Lung (tissue), 11 donors: ENCODE measurements at regions not wholly inside any gene's neighbourhood (a gene's known extent, or its start where the extent isn't known, plus 50 kb on each side); places are given as distances from the start of the nearest gene placed in this dataset.

Source experiments
- ATAC-seq: fragments of 200-7000 bp; cut with Tn5 transposase; one replicate; pipeline ENCODE4 v1.9.1; 2020; ENCODE audit warnings: moderate number of reproducible peaks; ENCODE audit not compliant: insufficient read depth, low FRiP score
- DNase-seq, 3 donors: peaks; one replicate each; pipeline ENCODE4 v3.0.0-alpha.2; 2013 to 2017
- H3K27ac ChIP-seq, 2 donors: one replicate each; pipeline ENCODE4 v1.5.1; 2013; ENCODE audit warnings: mild to moderate bottlenecking in 2 of 2, moderate library complexity in 2 of 2, control low read depth in 1 of 2, inconsistent platforms in 1 of 2, low read depth in 1 of 2, low read length in 1 of 2
- H3K27me3 ChIP-seq, 3 donors: one replicate each; pipeline ENCODE4 v1.5.1; 2013; ENCODE audit warnings: low read length in 2 of 3; ENCODE audit not compliant: control insufficient read depth in 3 of 3, insufficient read depth in 3 of 3
- H3K36me3 ChIP-seq, 4 donors: one replicate each; pipeline ENCODE4 v1.5.1; 2013; ENCODE audit warnings: low read length in 4 of 4, mild to moderate bottlenecking in 1 of 4, moderate library complexity in 1 of 4; ENCODE audit not compliant: control insufficient read depth in 4 of 4, insufficient read depth in 4 of 4
- H3K4me1 ChIP-seq, 5 donors: one replicate each; pipeline ENCODE4 v1.5.1; 2013; ENCODE audit warnings: low read length in 5 of 5, mild to moderate bottlenecking in 2 of 5, moderate library complexity in 1 of 5; ENCODE audit not compliant: control insufficient read depth in 5 of 5, insufficient read depth in 5 of 5
- H3K4me3 ChIP-seq: one replicate; pipeline ENCODE4 v1.5.1; 2013; ENCODE audit warnings: mild to moderate bottlenecking, control low read depth, moderate library complexity
- H3K9ac ChIP-seq, 2 donors: one replicate each; pipeline ENCODE4 v1.5.1; 2013; ENCODE audit warnings: low read length in 2 of 2, control low read depth in 1 of 2; ENCODE audit not compliant: insufficient read depth in 1 of 2
- H3K9me3 ChIP-seq, 4 donors: one replicate each; pipeline ENCODE4 v1.5.1; 2013; ENCODE audit warnings: low read length in 3 of 4, mild to moderate bottlenecking in 1 of 4, moderate library complexity in 1 of 4; ENCODE audit not compliant: control insufficient read depth in 4 of 4, insufficient read depth in 3 of 4
- CTCF ChIP-seq: IDR thresholded peaks from 2 replicates; pipeline ENCODE4 v1.5.1; 2012; ENCODE audit warnings: mild to moderate bottlenecking; ENCODE audit errors: control extremely low read depth, extremely low read depth
- WGBS, 2 donors: extraction: QIAGEN DNeasy Blood & Tissue Kit; methylation state at CpG; one replicate each; pipeline ENCODE4 v1.1.7; 2013; 5-methylcytosine and 5-hydroxymethylcytosine counted together
- donor health status: control.
- donor health status: control.
- donor health status: Bipolar disorder and iron deficiency.
- donor health status: healthy.
- donor health status: DM: yes; HTN: yes; CAD: no.

- ATAC-seq (no peak), DNase-seq (no peak)
- TF ChIP-seq CTCF, result no peak
- Histone ChIP-seq H3K27me3 (no peaks in the 10 kb centered on the region), H3K9ac (no peak overlapping the region), H3K4me1 (no peaks in the 10 kb centered on the region), H3K36me3 (no peaks in the 10 kb centered on the region), H3K9me3 (peaks cover 0 to 5% (median 1%) of the 10 kb centered on the region in 4 donors), H3K4me3 (no peak overlapping the region), H3K27ac (no peak overlapping the region)
- WGBS, 2 donors, result 99 to 100% methylated on average over 2 of the region's 2 CpGs
Observed at GRCh38 chr18:56414357-56414756, 224.0 kb downstream of the TXNL1 start.

- no peaks in the 10 kb centered on the region for H3K4me1 ChIP-seq
- H3K27ac ChIP-seq, result no peak overlapping the region
- ATAC-seq (no peak), DNase-seq (no peak)
- H3K4me3 ChIP-seq, result no peak overlapping the region
- H3K9ac ChIP-seq, result no peak overlapping the region
- no peak for TF ChIP-seq CTCF
- no peaks in the 10 kb centered on the region for H3K27me3 ChIP-seq
- H3K36me3 ChIP-seq, result no peaks in the 10 kb centered on the region
- WGBS, 2 donors, result 84 to 90% methylated on average over 3 of the region's 3 CpGs
- H3K9me3 ChIP-seq, result peaks cover 0 to 5% (median 1%) of the 10 kb centered on the region in 4 donors
Observed at GRCh38 chr18:56413862-56414261, 224.5 kb downstream of the TXNL1 start.

GRCh38 chr18:56412951-56413350 is 225.4 kb downstream of the TXNL1 start:
- DNase-seq (no peak), ATAC-seq (no peak)
- no peaks in the 10 kb centered on the region for H3K27me3 ChIP-seq
- H3K27ac ChIP-seq, result no peak overlapping the region
- WGBS, 2 donors, result 91 to 95% methylated on average over 1 of the region's 1 CpG
- no peaks in the 10 kb centered on the region for H3K4me1 ChIP-seq
- no peak for TF ChIP-seq CTCF
- no peak overlapping the region for H3K4me3 ChIP-seq
- H3K9me3 ChIP-seq, result peaks cover 0 to 5% (median 1%) of the 10 kb centered on the region in 4 donors
- H3K9ac ChIP-seq, result no peak overlapping the region
- H3K36me3 ChIP-seq, result no peaks in the 10 kb centered on the region

GRCh38 chr18:56409736-56410135 is 228.7 kb downstream of the TXNL1 start:
- Histone ChIP-seq H3K27me3 (no peaks in the 10 kb centered on the region), H3K27ac (no peak overlapping the region), H3K9me3 (peaks cover 0 to 5% (median 2%) of the 10 kb centered on the region in 4 donors), H3K36me3 (no peaks in the 10 kb centered on the region), H3K4me3 (no peak overlapping the region), H3K4me1 (no peaks in the 10 kb centered on the region), H3K9ac (no peak overlapping the region)
- ATAC-seq (no peak), DNase-seq (no peak)
- TF ChIP-seq CTCF, result no peak
